ENCODE measurements at regions not wholly inside any gene's neighbourhood (a gene's known extent, or its start where the extent isn't known, plus 50 kb on each side); places are given as distances from the start of the nearest gene placed in this dataset.

DNA sequence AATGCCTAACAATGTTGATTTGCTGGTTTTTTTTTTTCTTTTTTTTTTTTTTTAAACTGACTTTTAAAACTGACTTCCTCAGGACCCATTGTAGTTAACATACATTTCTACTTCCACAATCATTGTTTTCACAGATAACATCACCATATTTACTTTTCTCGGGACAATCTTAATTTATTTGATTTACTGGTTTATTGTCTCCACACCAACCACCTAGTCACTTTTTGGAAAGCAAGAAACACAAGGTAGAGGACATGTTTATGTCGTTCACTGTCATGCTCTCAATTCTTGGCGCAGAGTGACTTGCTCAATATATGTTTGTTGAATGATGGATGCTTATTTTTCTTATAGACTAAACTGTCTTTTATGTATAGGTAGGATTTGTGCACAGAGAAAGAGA is 2280.7 kb downstream of the MAT2B start:
- intact Hi-C loops (cut with micrococcal nuclease), result no loop called here
- Histone ChIP-seq H3K36me3 (ENCODE audit: control insufficient read depth in 2 of 3, insufficient read depth in 3 of 3, low read length in 3 of 3) (no peaks in the 10 kb centered on the region), H3K27me3 (ENCODE audit: control insufficient read depth in 2 of 2, insufficient read depth in 2 of 2, low read length in 2 of 2) (no peaks in the 10 kb centered on the region), H3K9me3 (ENCODE audit: control insufficient read depth in 2 of 3, low read length in 3 of 3) (no peaks in the 10 kb centered on the region), H3K4me1 (ENCODE audit: control insufficient read depth in 2 of 2, insufficient read depth in 2 of 2, low read length in 2 of 2) (no peaks in the 10 kb centered on the region), H3K4me3 (ENCODE audit: low read length) (no peak overlapping the region), H3K27ac (ENCODE audit: low read depth, low read length) (no peak overlapping the region)
- no peak for ATAC-seq
- no peaks in the 10 kb centered on the region for H3K36me3 Mint-ChIP-seq
- H3K4me1 Mint-ChIP-seq, result no peaks in the 10 kb centered on the region
- DNase-seq, result no peak
- ChIA-PET CTCF (no interaction called here), POLR2A (no interaction called here)
- no peak overlapping the region for H3K4me3 Mint-ChIP-seq
- H3K27me3 Mint-ChIP-seq, result no peaks in the 10 kb centered on the region
- peaks cover 4 to 43% (median 8%) of the 10 kb centered on the region in 11 donors for H3K9me3 Mint-ChIP-seq
- H3K27ac Mint-ChIP-seq, result no peak overlapping the region

DNA sequence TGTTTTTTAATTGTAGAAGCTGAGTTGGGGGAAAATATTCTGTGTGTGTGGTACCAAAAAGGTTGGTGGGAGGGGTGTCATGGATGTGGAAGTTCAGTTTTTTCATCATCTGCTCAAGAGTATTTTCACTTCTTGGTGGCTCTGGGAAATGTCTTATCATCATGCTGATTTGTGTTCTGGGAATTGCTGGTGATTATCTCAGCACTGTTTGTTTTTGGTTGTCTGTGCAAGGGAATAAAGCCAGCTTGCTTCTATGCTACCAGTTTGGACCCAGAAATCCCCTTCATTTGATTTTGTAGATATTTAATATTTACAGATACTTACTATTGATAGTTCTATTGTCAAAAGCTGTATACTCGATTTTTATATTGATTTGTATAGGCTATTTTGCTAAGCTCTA is 2289.7 kb downstream of the MAT2B start:
- ChIA-PET POLR2A (no interaction called here), CTCF (interaction anchor here (0.5 kb wide), 1 partner anchor 29 kb away, joined by 3 read pairs; no protein-coding TSS in a partner anchor)
- Histone ChIP-seq H3K9me3 (ENCODE audit: control insufficient read depth in 2 of 3, low read length in 3 of 3) (no peaks in the 10 kb centered on the region), H3K4me1 (ENCODE audit: control insufficient read depth in 2 of 2, insufficient read depth in 2 of 2, low read length in 2 of 2) (no peaks in the 10 kb centered on the region), H3K27ac (ENCODE audit: low read depth, low read length) (no peak overlapping the region), H3K4me3 (ENCODE audit: low read length) (no peak overlapping the region), H3K27me3 (ENCODE audit: control insufficient read depth in 2 of 2, insufficient read depth in 2 of 2, low read length in 2 of 2) (no peaks in the 10 kb centered on the region), H3K36me3 (ENCODE audit: control insufficient read depth in 2 of 3, insufficient read depth in 3 of 3, low read length in 3 of 3) (no peaks in the 10 kb centered on the region)
- Mint-ChIP-seq H3K27ac (no peak overlapping the region), H3K36me3 (no peaks in the 10 kb centered on the region), H3K27me3 (no peaks in the 10 kb centered on the region), H3K4me3 (no peak overlapping the region), H3K4me1 (no peaks in the 10 kb centered on the region), H3K9me3 (peaks cover 0 to 39% (median 5%) of the 10 kb centered on the region in 11 donors)
- DNase-seq, result no peak
- intact Hi-C loops (cut with micrococcal nuclease), result no loop called here
- no peak for ATAC-seq

GRCh38 chr5:165805756-165806155 is 2300.3 kb downstream of the MAT2B start:
- intact Hi-C loops (cut with micrococcal nuclease), result no loop called here
- CTCF ChIA-PET, result no interaction called here
- Histone ChIP-seq H3K27ac (ENCODE audit: low read depth, low read length) (no peak overlapping the region), H3K4me1 (ENCODE audit: control insufficient read depth in 2 of 2, insufficient read depth in 2 of 2, low read length in 2 of 2) (no peaks in the 10 kb centered on the region), H3K27me3 (ENCODE audit: control insufficient read depth in 2 of 2, insufficient read depth in 2 of 2, low read length in 2 of 2) (no peaks in the 10 kb centered on the region), H3K4me3 (ENCODE audit: low read length) (no peak overlapping the region), H3K9me3 (ENCODE audit: control insufficient read depth in 2 of 3, low read length in 3 of 3) (peaks cover 0 to 8% (median 0%) of the 10 kb centered on the region in 3 experiments), H3K36me3 (ENCODE audit: control insufficient read depth in 2 of 3, insufficient read depth in 3 of 3, low read length in 3 of 3) (no peaks in the 10 kb centered on the region)
- ATAC-seq (no peak), DNase-seq (no peak)
- Mint-ChIP-seq H3K4me3 (no peak overlapping the region), H3K27me3 (no peaks in the 10 kb centered on the region), H3K36me3 (no peaks in the 10 kb centered on the region), H3K4me1 (peaks cover 0 to 1% (median 0%) of the 10 kb centered on the region in 7 donors), H3K27ac (no peak overlapping the region), H3K9me3 (peaks cover 0 to 8% (median 5%) of the 10 kb centered on the region in 11 donors)
- POLR2A ChIA-PET, result no interaction called here

GRCh38 chr5:165808335-165808734 is 2302.9 kb downstream of the MAT2B start:
- intact Hi-C loops (cut with micrococcal nuclease), result no loop called here
- H3K9me3 ChIP-seq (ENCODE audit: control insufficient read depth in 2 of 3, low read length in 3 of 3), result peaks cover 0 to 8% (median 0%) of the 10 kb centered on the region in 3 experiments
- H3K36me3 Mint-ChIP-seq, result no peaks in the 10 kb centered on the region
- ChIA-PET POLR2A (no interaction called here), CTCF (no interaction called here)
- H3K9me3 Mint-ChIP-seq, result peaks cover 0 to 8% (median 3%) of the 10 kb centered on the region in 11 donors
- H3K36me3 ChIP-seq (ENCODE audit: control insufficient read depth in 2 of 3, insufficient read depth in 3 of 3, low read length in 3 of 3), result no peaks in the 10 kb centered on the region
- H3K27ac ChIP-seq (ENCODE audit: low read depth, low read length), result no peak overlapping the region
- H3K4me3 ChIP-seq (ENCODE audit: low read length), result no peak overlapping the region
- DNase-seq (no peak), ATAC-seq (no peak)
- H3K4me1 ChIP-seq (ENCODE audit: control insufficient read depth in 2 of 2, insufficient read depth in 2 of 2, low read length in 2 of 2), result no peaks in the 10 kb centered on the region
- no peaks in the 10 kb centered on the region for H3K27me3 ChIP-seq (ENCODE audit: control insufficient read depth in 2 of 2, insufficient read depth in 2 of 2, low read length in 2 of 2)
- no peaks in the 10 kb centered on the region for H3K27me3 Mint-ChIP-seq
- H3K4me1 Mint-ChIP-seq, result peaks cover 0 to 1% (median 0%) of the 10 kb centered on the region in 7 donors
- no peak overlapping the region for H3K4me3 Mint-ChIP-seq
- H3K27ac Mint-ChIP-seq, result no peak overlapping the region

GRCh38 chr5:165809914-165810313 is 2304.5 kb downstream of the MAT2B start:
- ChIA-PET CTCF (no interaction called here), POLR2A (no interaction called here)
- Histone ChIP-seq H3K27ac (ENCODE audit: low read depth, low read length) (no peak overlapping the region), H3K4me1 (ENCODE audit: control insufficient read depth in 2 of 2, insufficient read depth in 2 of 2, low read length in 2 of 2) (no peaks in the 10 kb centered on the region), H3K27me3 (ENCODE audit: control insufficient read depth in 2 of 2, insufficient read depth in 2 of 2, low read length in 2 of 2) (no peaks in the 10 kb centered on the region), H3K36me3 (ENCODE audit: control insufficient read depth in 2 of 3, insufficient read depth in 3 of 3, low read length in 3 of 3) (no peaks in the 10 kb centered on the region), H3K4me3 (ENCODE audit: low read length) (no peak overlapping the region), H3K9me3 (ENCODE audit: control insufficient read depth in 2 of 3, low read length in 3 of 3) (peaks cover 0 to 8% (median 0%) of the 10 kb centered on the region in 3 experiments)
- Mint-ChIP-seq H3K27me3 (no peaks in the 10 kb centered on the region), H3K4me3 (no peak overlapping the region), H3K36me3 (no peaks in the 10 kb centered on the region), H3K9me3 (peaks cover 0 to 8% (median 0%) of the 10 kb centered on the region in 11 donors), H3K27ac (no peak overlapping the region), H3K4me1 (no peaks in the 10 kb centered on the region)
- ATAC-seq, result no peak
- intact Hi-C loops (cut with micrococcal nuclease), result no loop called here
- no peak for DNase-seq

DNA sequence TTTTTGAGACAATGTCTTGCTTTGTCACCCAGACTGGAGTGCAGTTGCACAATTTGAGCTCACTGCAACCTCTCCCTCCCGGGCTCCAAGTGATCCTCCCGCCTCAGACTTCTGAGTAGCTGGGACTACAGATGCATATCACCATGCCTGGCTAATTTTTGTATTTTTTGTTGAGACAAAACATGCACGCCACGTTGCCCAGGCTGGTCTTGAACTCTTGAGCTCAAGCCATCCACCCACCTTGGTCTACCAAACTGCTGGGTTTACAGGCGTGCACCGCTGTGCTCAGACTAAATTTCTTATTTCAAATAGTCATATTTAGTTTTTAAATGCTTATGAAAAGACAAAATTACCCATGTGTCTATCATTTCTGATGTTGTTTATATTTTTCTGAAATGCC is 2324.1 kb downstream of the MAT2B start:
- H3K4me1 ChIP-seq (ENCODE audit: control insufficient read depth in 2 of 2, insufficient read depth in 2 of 2, low read length in 2 of 2), result no peaks in the 10 kb centered on the region
- H3K27me3 Mint-ChIP-seq, result no peaks in the 10 kb centered on the region
- no peaks in the 10 kb centered on the region for H3K9me3 ChIP-seq (ENCODE audit: control insufficient read depth in 2 of 3, low read length in 3 of 3)
- H3K27ac ChIP-seq (ENCODE audit: low read depth, low read length), result no peak overlapping the region
- H3K9me3 Mint-ChIP-seq, result peaks cover 0 to 39% (median 6%) of the 10 kb centered on the region in 11 donors
- no peaks in the 10 kb centered on the region for H3K36me3 Mint-ChIP-seq
- CTCF ChIA-PET, result no interaction called here
- POLR2A ChIA-PET, result no interaction called here
- no peak overlapping the region for H3K27ac Mint-ChIP-seq
- intact Hi-C loops (cut with micrococcal nuclease), result no loop called here
- no peaks in the 10 kb centered on the region for H3K27me3 ChIP-seq (ENCODE audit: control insufficient read depth in 2 of 2, insufficient read depth in 2 of 2, low read length in 2 of 2)
- no peaks in the 10 kb centered on the region for H3K4me1 Mint-ChIP-seq
- H3K4me3 ChIP-seq (ENCODE audit: low read length), result no peak overlapping the region
- no peaks in the 10 kb centered on the region for H3K36me3 ChIP-seq (ENCODE audit: control insufficient read depth in 2 of 3, insufficient read depth in 3 of 3, low read length in 3 of 3)
- ATAC-seq (no peak), DNase-seq (no peak)
- no peak overlapping the region for H3K4me3 Mint-ChIP-seq

GRCh38 chr5:165834891-165835290 is 2329.5 kb downstream of the MAT2B start:
- DNase-seq, result no peak
- intact Hi-C loops (cut with micrococcal nuclease), result no loop called here
- Mint-ChIP-seq H3K27me3 (no peaks in the 10 kb centered on the region), H3K36me3 (no peaks in the 10 kb centered on the region), H3K4me3 (no peak overlapping the region), H3K9me3 (peaks cover 0 to 42% (median 7%) of the 10 kb centered on the region in 11 donors), H3K4me1 (peaks cover 0 to 1% (median 0%) of the 10 kb centered on the region in 7 donors), H3K27ac (no peak overlapping the region)
- ATAC-seq, result no peak
- ChIA-PET POLR2A (no interaction called here), CTCF (no interaction called here)
- Histone ChIP-seq H3K27ac (ENCODE audit: low read depth, low read length) (no peak overlapping the region), H3K36me3 (ENCODE audit: control insufficient read depth in 2 of 3, insufficient read depth in 3 of 3, low read length in 3 of 3) (no peaks in the 10 kb centered on the region), H3K9me3 (ENCODE audit: control insufficient read depth in 2 of 3, low read length in 3 of 3) (no peaks in the 10 kb centered on the region), H3K27me3 (ENCODE audit: control insufficient read depth in 2 of 2, insufficient read depth in 2 of 2, low read length in 2 of 2) (no peaks in the 10 kb centered on the region), H3K4me3 (ENCODE audit: low read length) (no peak overlapping the region), H3K4me1 (ENCODE audit: control insufficient read depth in 2 of 2, insufficient read depth in 2 of 2, low read length in 2 of 2) (no peaks in the 10 kb centered on the region)

Measured in naive thymus-derived CD4-positive, alpha-beta T cell (primary cell).